Neural cell (in vitro differentiated cells): ENCODE measurements at regions not wholly inside any gene's neighbourhood (a gene's known extent, or its start where the extent isn't known, plus 50 kb on each side); places are given as distances from the start of the nearest gene placed in this dataset.

Source experiments
- EP300 ChIP-seq: fragments of 450-650 bp; conservative IDR thresholded peaks from 2 replicates; pipeline ENCODE4 v1.6.1; 2014; ENCODE audit warnings: antibody characterized with exemption, mild to moderate bottlenecking, moderate library complexity; ENCODE audit not compliant: poor library complexity, severe bottlenecking
- EZH2 ChIP-seq: fragments of 200-600, 300-800 bp; shearing (Covaris generic), sonication (generic); IDR thresholded peaks from 2 replicates; pipeline ENCODE4 v1.6.1; 2014; ENCODE audit warnings: antibody characterized with exemption, low read length, borderline replicate concordance, mild to moderate bottlenecking; ENCODE audit not compliant: insufficient read depth, poor library complexity, severe bottlenecking
- MXI1 ChIP-seq: fragments of 450-650 bp; conservative IDR thresholded peaks from 2 replicates; pipeline ENCODE4 v1.6.1; 2014; ENCODE audit warnings: antibody characterized with exemption, mild to moderate bottlenecking; ENCODE audit not compliant: poor library complexity, severe bottlenecking
- POLR2AphosphoS5 ChIP-seq: IDR thresholded peaks from 2 replicates; pipeline ENCODE4 v1.6.1; 2012
- RAD21 ChIP-seq: fragments of 450-650 bp; conservative IDR thresholded peaks from 2 replicates; pipeline ENCODE4 v1.6.1; 2014; ENCODE audit warnings: antibody characterized with exemption, mild to moderate bottlenecking, moderate library complexity
- SMC3 ChIP-seq: fragments of 450-650 bp; conservative IDR thresholded peaks from 2 replicates; pipeline ENCODE4 v1.6.1; 2014; ENCODE audit warnings: antibody characterized with exemption, mild to moderate bottlenecking, moderate library complexity; ENCODE audit not compliant: poor library complexity
- TF ChIP-seq, protein P1 (sequence below): fragments of 450-650 bp; IDR thresholded peaks from 2 replicates; pipeline ENCODE4 v1.5.1; 2014; ENCODE audit warnings: antibody characterized with exemption, mild to moderate bottlenecking, moderate library complexity; ENCODE audit not compliant: poor library complexity, severe bottlenecking
- TF ChIP-seq, protein P2 (sequence below): IDR thresholded peaks from 2 replicates; pipeline ENCODE4 v1.6.1; 2012; ENCODE audit warnings: borderline replicate concordance

DNA sequence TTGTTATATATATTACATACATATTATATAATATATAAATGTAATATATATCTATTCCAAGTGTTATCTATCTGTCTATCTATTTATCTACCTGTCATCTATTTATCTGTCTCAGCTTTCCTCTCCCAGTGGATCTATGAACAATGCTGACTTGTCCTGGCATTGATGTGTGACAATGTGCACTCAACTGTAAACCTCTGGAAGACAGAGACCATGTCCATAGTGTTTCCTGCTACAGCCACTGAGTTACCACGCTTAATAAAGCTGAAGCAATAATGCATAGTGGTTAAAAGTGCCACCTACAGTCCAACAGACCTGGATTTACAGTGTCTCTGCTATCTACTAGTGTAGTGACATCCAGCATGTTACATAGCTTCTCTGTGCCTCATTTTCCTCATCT lies 57.2 kb upstream of the TMED7 start:
- TF ChIP-seq, protein P1, sequence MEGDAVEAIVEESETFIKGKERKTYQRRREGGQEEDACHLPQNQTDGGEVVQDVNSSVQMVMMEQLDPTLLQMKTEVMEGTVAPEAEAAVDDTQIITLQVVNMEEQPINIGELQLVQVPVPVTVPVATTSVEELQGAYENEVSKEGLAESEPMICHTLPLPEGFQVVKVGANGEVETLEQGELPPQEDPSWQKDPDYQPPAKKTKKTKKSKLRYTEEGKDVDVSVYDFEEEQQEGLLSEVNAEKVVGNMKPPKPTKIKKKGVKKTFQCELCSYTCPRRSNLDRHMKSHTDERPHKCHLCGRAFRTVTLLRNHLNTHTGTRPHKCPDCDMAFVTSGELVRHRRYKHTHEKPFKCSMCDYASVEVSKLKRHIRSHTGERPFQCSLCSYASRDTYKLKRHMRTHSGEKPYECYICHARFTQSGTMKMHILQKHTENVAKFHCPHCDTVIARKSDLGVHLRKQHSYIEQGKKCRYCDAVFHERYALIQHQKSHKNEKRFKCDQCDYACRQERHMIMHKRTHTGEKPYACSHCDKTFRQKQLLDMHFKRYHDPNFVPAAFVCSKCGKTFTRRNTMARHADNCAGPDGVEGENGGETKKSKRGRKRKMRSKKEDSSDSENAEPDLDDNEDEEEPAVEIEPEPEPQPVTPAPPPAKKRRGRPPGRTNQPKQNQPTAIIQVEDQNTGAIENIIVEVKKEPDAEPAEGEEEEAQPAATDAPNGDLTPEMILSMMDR: no peak
- no peak for TF ChIP-seq EP300
- no peak for TF ChIP-seq EZH2
- TF ChIP-seq, protein P2, sequence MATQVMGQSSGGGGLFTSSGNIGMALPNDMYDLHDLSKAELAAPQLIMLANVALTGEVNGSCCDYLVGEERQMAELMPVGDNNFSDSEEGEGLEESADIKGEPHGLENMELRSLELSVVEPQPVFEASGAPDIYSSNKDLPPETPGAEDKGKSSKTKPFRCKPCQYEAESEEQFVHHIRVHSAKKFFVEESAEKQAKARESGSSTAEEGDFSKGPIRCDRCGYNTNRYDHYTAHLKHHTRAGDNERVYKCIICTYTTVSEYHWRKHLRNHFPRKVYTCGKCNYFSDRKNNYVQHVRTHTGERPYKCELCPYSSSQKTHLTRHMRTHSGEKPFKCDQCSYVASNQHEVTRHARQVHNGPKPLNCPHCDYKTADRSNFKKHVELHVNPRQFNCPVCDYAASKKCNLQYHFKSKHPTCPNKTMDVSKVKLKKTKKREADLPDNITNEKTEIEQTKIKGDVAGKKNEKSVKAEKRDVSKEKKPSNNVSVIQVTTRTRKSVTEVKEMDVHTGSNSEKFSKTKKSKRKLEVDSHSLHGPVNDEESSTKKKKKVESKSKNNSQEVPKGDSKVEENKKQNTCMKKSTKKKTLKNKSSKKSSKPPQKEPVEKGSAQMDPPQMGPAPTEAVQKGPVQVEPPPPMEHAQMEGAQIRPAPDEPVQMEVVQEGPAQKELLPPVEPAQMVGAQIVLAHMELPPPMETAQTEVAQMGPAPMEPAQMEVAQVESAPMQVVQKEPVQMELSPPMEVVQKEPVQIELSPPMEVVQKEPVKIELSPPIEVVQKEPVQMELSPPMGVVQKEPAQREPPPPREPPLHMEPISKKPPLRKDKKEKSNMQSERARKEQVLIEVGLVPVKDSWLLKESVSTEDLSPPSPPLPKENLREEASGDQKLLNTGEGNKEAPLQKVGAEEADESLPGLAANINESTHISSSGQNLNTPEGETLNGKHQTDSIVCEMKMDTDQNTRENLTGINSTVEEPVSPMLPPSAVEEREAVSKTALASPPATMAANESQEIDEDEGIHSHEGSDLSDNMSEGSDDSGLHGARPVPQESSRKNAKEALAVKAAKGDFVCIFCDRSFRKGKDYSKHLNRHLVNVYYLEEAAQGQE: no peak
- no peak for TF ChIP-seq POLR2AphosphoS5
- TF ChIP-seq RAD21: no peak
- no peak for TF ChIP-seq MXI1
- no peak for TF ChIP-seq SMC3
